HG02642 (cell line): ENCODE measurements at regions not wholly inside any gene's neighbourhood (a gene's known extent, or its start where the extent isn't known, plus 50 kb on each side); places are given as distances from the start of the nearest gene placed in this dataset.

Experiments used
- ATAC-seq: cut with Tn5 transposase; IDR thresholded peaks from one replicate; pipeline ENCODE4 v1.9.1; 2021; ENCODE audit warnings: mild to moderate bottlenecking; ENCODE audit not compliant: unreplicated experiment, poor library complexity

DNA sequence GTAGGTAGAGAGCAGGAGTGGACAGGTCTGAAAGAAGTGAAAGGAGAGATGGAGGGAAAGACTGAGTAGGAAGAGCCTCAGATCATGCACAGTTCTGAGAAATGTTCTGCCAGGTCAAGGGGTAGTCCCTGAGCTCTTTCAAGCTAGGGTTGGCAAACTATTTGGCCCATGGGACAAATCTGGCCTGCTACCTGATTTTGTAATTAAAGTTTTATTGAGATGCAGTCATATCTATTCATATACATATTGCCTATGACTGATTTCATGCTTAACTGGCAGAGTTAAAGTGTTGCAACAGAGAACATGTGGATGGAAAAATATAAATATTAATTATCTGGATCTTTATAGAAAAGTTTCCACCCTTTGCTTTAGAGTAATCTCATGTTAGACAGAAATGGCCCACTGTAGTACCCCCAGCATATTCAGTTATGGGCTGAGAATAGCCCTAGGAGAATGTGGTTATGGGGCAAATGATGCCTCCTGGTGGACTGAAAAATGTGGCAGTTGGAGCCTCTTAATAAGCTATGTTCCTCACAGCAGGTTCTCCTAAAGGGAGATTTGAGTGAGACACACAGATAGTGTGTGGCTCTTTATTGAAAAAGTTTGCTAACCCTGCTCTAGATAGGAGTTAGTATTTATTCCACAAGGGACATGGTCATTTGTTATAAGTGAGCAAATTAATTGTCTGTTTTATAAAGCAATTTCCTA is 476.9 kb downstream of the LRIG3 start:
- ATAC-seq = peak; percentile 84

DNA sequence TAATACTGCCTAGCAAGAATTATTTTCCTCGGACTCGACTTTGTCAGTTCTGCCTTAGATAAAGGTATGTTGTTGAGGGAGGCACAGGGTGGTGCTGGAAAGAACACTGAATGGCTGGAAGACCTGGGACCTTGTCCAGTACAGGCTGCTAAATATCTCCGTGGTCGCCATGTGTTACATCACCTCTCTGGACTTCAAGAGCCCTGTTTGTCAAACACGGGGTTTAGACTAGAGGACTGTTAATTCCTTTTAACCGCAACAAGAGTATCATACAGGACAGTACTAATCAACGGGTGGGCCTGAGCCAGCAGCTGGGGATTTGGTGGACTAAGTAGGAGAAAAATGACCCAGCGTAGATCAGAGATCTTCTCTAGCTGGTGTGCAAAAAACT is 476.3 kb downstream of the LRIG3 start:
- no peak for ATAC-seq

DNA sequence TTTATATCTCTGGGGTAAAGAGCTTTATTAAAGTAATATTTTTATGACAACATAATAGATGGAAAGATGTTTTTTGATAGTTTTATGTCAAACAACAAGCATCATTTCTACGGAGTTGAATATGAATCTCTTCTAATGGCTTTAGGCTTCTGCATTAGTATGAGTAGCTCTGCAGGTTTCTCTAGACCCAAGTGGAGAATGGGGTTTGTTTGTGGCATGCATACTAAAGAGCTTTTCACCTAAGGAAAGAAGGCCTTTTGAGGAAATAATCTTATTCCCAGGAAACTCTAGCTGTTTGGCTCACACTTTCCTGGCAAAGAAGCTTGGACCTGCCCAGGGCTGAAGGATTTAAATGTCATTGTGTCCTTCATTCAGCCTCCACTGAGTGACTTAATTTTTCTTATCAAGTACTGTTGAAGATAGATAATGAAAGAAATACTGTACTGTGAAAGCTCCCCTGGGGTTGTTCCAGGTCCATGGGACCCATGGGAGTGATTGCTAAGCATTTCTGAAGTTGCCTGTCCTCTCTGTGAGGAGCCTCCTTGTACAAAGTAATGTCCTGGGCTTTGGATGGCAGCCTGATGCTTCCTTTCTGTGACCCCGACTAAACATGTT is 469.3 kb downstream of the LRIG3 start:
- no peak for ATAC-seq

DNA sequence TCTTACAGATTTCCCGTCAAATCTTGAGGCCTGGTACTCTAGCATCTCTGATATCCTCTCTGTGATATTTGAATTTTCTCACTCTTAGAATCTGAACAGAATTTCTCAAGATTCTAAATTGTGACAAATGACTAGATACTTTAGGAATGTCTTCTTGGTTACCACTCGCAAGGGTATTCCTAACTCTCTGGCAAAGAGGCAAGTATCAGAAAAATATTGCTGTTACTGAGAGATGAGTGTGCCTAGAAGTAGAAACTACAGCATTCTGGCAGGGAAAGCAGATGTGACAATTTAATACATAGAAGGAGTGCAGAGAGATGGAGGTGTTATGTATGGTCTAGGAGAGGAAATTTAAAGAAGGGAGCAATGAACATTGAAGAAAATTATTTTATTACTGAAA is 467.8 kb downstream of the LRIG3 start:
- no peak for ATAC-seq

DNA sequence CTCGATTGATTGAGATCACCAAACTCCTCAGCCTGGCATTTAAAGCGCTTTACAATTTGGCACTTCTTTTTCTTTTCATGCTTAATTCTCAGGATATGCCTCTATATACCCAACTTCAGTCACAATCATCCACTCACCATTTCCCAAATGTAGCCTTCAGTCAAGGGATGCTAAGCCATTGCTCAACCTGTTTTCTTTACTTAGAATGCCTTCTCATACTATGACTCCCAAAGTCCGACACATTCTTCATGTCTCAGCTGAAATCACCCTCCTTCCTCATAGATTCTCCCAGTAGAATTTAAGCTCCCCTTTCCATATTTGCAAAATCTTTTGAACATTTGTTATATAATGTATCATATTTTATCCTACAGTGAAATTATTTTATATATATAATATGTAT is 467.0 kb downstream of the LRIG3 start:
- ATAC-seq = no peak

DNA sequence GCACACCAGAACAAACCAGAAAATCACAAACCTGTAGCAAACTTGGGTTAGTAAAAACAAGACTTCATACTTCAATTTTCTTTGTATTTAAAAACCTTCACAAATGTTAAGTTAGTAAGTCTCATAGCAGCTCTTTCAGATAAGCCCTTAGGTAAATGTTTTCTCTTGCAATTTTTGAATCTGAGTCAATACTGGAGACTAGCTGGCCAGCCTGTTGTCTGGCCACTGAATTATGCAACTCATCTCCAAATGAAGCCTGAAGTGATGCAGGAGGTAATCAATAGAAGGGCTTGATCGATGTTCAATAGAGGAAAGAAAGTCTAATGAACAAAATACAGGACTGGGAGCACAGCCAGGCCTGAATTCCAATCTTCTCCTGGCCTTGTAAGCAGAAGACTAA is 465.2 kb downstream of the LRIG3 start:
- ATAC-seq = no peak

DNA sequence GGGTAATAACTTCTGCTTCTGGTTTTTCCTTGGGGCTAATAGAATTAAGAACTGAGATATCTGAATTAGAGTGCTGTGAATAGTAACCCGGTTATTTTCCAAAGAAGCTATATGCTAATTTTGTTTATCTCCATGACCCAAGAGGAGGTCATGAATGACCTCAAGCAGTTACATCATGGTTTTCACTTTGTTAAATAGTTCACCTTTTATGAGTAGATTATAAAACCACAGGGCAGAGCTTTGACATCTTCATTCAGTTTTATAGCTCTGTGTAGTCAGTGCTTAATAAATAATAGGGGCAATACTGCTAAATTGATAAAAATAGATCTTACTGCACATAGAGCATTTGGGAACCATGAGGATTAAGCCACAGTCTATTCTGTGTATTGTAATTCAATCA is 462.2 kb downstream of the LRIG3 start:
- ATAC-seq = no peak

DNA sequence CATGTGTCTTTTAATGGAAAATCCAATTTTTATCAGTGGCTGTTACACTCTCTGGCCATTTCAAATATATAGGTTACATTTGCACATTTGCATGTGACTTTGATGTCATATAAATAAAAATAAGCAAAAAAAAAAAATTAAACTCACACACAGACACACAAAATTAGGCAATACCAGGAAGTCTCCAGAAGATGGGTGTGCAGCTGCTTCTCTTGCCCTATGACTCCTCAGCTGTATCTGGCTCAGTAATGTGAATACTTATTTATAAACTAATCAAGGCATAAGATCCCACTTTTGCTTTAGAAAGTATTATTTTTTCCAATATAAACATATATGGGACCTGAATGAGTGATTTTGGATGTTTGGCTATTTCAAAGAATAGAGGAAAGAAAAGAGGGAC is 461.1 kb downstream of the LRIG3 start:
- no peak for ATAC-seq

DNA sequence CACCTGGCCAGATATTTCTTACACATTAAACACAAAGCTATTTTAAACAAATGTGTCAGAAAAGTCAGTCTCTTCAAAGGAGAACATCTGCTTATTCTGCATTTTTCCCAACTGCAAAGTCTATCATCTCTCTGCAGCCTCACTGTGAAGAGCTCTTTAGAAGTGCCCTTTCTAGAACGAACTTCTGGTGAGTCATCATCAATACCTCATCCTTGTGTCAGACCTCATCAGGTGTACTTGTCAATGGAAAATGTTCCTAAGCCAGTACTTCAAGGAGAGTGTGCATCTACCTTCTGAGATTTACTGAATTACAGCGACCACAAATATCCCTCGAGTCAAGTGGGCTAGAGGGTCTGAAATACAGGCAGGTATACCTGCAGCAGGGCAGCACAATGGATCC is 457.3 kb downstream of the LRIG3 start:
- ATAC-seq = no peak

DNA sequence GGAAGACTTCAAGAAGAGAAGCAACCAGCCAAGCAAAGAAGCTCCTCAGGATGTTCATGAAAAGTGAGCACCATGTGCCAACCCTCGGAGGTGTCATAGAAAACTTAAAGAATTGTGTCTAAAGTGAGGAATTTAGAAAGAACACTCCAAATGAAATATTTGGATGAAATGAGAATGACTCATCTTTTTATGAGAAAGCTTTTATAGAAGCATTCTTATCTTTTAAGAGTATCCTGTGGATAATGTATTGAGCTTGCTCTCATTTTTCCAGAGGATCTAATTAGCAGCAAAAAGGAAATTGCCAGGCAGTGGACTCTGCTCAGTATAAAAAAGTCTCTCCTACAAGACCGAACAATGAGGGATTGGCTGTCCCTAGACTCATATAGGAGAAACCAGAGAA is 454.9 kb downstream of the LRIG3 start:
- no peak for ATAC-seq

DNA sequence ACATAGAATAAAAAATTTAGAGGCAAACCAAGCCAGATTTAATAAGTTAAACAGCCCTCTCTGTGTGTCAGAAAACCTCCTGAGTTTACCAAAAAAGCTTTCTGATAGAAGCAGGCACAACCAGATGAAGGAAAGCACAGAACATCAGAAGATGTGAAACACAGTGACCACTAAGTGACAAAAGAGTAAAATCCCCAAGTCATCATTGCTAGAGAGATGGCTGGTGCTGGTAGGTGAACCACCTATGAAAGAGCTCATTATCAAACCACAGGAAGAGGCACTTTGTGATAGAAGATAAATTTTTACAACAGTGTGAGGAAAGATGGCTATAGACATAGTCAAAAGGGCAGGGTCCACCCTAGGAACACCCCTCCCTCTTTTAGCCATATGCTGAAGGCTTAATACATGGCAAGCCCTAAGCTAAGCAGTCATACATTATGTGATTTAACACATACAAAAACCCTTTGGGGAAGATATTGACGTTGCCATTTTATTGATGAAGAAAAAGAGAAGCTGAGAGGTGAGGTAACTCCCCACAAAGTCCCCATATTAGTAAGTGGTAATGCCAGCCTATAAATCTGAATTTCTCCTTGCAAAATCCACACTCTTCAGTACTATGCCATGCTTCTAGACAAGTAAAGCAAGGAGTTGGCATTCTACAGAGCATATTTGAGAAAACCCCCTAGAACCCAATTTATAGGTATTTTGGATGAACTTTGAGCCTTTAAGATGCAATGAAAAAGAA is 449.9 kb downstream of the LRIG3 start:
- ATAC-seq = no peak

DNA sequence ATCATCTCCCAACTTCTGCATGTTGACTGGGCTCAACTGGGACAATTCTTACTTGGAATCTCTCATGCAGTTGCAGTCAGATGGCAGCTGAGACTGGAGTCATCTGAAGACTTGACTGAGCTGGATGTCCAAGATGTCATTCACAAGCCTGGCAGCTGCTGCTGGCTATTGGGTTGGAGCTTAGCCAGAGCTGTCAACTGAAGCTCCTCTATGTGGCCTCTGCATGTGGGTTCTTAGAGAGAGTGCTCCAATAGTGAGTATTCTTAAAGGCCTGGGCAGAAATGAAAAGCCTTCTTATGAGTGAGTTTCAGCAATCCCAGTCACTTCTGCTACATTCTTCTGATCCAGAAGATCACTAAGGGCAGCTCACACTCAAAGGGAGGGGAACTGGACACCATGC is 440.9 kb downstream of the LRIG3 start:
- no peak for ATAC-seq

DNA sequence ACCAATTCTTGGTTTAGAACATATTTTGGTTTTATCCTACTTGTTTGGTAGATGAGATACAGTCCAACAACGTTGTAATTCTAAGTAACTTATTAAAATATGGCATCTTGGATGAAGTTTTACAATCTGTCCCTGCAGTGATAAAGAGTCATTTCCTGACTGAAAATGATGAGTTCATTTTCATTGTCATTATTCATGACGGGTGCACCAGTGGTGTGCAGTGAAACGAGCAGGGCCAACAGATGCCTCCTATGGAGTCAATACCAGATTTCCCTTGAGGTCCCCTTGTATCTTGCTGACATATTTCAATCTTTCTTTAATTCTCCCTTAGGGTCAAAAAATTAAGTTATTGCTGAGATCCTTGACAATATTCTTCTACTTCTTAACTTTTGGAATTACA is 438.5 kb downstream of the LRIG3 start:
- no peak for ATAC-seq

DNA sequence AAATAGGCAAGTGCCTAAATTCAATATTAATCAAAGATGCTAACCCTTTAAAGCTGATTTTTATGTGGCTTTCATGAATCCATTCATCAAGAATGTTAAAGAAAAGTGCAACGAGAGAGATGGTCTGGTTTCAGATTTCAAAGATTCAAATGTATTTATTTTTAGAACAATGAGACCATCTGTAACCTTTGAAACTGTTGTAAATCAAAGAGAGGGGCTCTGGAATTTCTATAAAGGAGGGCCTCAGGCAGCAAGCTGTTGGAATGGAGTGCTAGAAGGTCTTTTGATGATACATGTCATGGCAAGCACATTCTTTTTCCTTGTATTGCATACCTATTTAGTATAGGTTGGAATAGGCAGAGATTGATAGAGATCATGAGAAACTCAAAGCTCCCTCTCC is 433.0 kb downstream of the LRIG3 start:
- no peak for ATAC-seq

DNA sequence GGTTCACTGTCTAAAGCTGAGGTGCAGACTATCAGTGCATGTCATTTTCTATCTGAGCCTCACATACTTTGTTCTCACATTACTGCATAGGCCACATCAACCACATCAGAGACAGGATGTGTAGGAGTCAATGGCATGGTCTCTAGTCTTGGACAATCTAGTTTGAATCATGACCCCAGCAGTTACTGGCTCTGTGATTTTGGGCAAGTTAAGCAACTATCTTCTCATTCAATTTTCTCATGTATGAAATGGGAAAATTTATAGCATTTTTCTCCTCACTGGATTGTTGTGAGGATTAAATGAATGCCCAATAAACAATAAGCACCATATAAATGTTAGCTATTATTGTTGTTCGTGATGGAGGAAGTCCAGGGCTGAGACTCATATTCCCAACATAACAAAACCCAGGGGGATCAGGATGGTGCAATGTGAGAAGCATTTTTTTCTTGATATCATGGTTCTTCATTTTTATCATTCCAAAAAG is 432.6 kb downstream of the LRIG3 start:
- no peak for ATAC-seq

DNA sequence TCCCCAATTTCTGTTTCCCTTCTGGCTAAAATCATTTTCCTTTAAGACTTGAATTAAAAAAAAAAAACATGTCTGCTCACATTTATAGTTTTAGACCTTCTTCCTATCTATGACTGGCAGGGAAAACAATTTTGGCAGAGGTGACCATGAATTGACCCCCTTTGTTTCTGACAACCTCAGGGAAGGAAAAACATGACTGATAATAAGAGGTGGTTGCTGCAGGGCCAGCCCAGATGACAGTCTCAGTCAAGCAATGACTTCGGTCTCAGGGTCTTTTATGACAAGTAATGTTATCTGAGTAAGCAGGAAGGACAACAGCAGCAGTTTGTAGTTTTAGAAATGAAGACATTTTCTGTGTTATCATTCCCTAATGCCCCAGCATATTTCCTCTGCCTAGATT is 430.9 kb downstream of the LRIG3 start:
- no peak for ATAC-seq

DNA sequence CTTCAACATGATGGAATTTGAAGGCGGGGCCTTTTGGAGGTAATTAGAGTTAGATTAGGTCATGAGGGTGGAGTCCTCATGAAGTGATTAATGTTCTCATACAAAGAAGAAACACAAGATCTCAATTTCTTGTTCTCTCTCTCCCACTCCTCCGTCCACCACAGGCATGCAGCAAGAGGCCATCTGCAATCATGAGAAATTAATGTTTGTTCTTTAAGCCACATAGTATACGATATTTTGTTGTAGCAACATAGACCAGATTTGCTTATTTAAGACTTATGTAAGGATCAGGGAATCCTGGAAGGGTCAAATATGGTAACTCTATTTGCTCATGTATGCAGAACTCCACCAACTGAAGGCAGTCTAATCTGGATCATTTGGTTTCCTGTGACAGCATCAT is 429.0 kb downstream of the LRIG3 start:
- no peak for ATAC-seq

DNA sequence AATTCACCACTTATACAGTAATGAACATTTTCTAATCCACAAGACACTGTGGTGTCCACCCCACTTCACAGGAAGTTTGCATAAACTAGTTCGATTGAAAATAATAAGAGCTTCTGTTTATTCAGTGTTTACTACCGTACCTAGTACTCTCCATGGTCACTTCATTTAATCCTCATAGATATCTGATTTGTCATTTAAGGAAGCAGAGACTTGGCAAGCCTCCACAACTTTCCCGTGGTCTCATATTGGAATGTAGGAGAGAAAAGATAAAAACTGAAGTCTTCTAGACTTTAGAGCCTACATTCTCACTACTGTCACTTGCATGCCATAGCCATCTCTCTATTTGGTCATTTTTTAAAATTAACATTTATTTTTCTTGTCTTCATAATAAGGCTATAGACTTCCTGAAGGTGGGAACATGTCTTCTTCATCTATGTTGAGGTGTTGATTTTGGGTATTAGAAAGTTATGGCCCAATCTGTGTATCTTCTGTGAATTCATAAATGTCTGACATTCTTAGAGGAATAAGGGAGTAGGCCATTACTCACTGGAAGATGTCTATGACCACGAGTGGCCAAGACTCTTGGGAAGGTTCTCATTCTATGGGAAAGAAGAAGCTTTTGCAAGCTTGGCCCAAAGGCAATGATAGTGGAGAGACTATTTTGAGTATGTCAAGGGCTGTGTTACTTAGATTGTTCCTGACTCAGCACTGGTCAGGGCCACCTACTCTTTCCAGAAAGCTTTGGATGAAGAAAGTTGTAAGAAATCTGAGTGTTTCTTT is 423.7 kb downstream of the LRIG3 start:
- no peak for ATAC-seq

DNA sequence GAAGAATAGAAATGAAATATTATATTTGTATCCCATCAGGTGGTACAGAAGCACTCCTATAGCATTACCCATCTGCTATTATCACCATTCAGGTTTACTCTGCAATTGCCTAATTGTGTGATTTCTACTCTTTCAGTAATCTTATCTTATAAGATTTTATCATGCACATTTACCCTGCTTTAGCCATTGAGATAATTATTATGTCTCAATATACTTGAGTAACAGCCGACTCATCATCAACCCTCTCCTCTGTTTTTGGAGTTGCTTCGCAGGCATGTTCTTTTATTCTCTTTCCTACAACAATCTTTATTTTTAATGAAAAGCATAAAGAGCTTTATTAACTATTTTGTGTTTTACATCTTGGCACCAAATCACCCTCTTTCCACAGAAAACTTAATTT is 419.9 kb downstream of the LRIG3 start:
- no peak for ATAC-seq

DNA sequence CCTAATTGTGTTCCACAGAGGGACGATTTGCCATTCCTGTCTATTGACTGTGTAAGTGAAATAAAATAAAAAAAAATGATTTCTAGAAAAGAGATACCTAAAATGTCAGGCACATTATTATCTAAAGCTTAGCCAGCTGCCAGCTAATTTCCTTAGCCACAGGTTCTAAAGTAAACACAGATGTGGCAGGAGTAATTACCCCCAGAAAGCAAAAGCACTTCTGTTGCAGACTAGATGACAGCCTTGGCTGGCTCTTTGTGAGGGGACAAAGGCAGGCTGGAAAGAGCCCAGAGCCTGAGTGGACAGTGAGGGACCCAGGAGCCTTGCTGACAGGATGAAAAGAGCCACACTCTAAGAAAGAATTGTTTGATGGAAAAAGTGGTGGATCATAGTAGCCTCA is 418.1 kb downstream of the LRIG3 start:
- ATAC-seq = no peak

DNA sequence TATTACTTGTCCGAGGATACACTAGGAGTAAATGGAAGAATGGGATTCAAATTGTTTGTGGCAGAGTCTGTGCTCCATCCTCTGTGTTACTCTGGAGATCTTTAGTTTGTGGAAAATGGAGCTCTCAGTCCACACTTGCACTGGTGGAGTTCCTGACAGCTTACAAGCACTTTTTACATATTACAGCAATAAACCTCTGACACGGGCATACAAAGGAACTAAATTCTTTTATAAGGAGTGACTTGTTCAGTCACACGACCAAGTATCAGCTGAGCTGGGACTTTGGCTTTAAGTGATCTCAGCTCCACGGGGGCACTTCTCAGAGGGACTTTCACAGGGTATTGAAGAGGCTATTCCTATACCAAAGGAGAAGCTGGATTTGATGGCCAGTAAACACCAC is 417.5 kb downstream of the LRIG3 start:
- ATAC-seq = no peak
